ENCODE measurements at regions not wholly inside any gene's neighbourhood (a gene's known extent, or its start where the extent isn't known, plus 50 kb on each side); places are given as distances from the start of the nearest gene placed in this dataset.

DNA sequence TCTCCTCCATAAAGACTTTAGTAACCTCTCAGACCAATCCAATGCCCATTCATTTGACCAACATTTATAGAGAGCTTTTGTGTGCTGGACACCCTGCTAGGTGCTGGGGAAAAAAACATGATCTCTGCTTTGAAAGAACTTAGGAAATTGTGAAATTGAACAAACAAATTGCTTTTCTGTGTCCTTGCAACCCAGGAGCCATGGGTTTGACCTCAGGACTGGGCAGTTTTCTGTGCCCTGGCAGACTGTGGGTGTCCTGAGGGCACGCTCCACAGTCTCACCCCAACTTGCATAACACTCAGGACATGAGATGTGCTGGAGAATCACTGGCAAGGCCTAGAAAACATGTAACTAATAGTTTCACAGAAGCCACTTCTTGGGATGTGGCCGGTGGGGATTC is 429.1 kb upstream of the ZMIZ1 start:
- no peak for DNase-seq
- no peaks in the 10 kb centered on the region for H3K9me3 Mint-ChIP-seq
- H3K27ac Mint-ChIP-seq: no peak overlapping the region
- no peaks in the 10 kb centered on the region for H3K36me3 Mint-ChIP-seq (ENCODE audit: insufficient read depth in 2 of 2)
- H3K27me3 Mint-ChIP-seq (ENCODE audit: low read depth): no peaks in the 10 kb centered on the region
- no peaks in the 10 kb centered on the region for H3K4me1 Mint-ChIP-seq (ENCODE audit: low read depth)
- H3K4me3 Mint-ChIP-seq: no peak overlapping the region
- no peak for ATAC-seq (replicated peaks in 1 of 2)

DNA sequence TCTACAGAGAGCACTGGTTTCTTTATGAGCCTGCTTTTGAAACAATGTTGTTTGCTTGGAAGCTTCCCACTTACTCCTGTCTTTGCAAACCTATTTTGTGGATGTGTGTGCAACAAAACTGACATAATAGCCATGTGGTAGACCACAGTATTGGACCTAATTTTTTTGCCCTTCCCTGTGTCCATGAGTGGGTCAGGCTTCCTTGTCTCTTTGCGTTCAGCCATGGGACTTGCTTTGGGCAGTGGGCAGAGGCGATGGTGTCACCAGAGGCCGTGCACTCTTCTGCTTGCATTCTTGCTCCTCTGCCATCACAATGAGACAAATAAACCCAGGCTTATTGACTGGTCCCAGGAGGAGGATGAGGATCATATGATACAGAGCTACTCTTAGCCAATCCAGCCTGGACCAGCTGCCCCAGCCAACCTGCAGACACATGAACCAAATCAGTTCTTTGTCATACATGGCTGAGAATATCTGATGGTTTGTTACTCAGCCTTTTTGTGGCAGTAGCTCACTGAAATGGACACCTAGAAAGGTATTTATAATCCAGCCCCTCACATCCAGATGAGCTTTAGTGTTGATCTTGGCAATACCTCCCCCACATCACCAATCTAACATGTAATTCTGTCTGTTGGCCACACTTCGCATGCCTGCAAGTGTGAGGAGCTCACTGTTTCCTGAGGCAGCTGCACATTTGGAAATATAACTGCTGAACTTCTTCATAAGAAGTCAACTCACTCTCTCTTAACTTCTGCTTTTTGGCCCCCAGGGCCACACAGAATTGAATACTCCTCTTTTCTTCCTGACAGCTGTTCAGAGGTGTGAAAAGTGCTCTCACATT is 427.8 kb upstream of the ZMIZ1 start:
- no peak overlapping the region for H3K27ac Mint-ChIP-seq
- no peaks in the 10 kb centered on the region for H3K4me1 Mint-ChIP-seq (ENCODE audit: low read depth)
- H3K4me3 Mint-ChIP-seq: no peak overlapping the region
- no peaks in the 10 kb centered on the region for H3K9me3 Mint-ChIP-seq
- DNase-seq (no peak), ATAC-seq (replicated peaks in 1 of 2) (no peak)
- H3K27me3 Mint-ChIP-seq (ENCODE audit: low read depth): no peaks in the 10 kb centered on the region
- H3K36me3 Mint-ChIP-seq (ENCODE audit: insufficient read depth in 2 of 2): no peaks in the 10 kb centered on the region

DNA sequence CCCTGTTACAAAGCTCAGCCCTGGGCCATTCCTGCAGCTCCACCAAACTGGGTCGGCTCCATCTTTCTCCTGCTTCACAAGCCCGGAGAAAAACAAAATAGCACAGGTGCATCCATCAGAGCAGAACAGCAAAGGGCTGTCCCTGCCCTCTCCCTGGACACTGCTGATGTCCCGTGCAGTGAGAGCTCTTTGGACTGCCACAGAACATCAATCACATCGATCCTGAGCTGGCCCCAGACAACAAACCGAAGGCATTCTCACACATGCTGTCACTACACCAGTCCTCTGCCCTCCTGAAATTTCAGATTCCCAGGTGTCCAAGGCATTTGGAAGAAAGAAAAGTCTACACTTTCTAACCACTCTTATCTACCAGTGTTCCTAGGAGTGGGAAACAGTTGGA is 427.1 kb upstream of the ZMIZ1 start:
- Mint-ChIP-seq H3K4me3 (no peak overlapping the region), H3K27ac (no peak overlapping the region), H3K4me1 (ENCODE audit: low read depth) (no peaks in the 10 kb centered on the region), H3K27me3 (ENCODE audit: low read depth) (peaks cover 4% of the 10 kb centered on the region), H3K36me3 (ENCODE audit: insufficient read depth in 2 of 2) (no peaks in the 10 kb centered on the region), H3K9me3 (no peaks in the 10 kb centered on the region)
- ATAC-seq (replicated peaks in 1 of 2) (no peak), DNase-seq (no peak)

DNA sequence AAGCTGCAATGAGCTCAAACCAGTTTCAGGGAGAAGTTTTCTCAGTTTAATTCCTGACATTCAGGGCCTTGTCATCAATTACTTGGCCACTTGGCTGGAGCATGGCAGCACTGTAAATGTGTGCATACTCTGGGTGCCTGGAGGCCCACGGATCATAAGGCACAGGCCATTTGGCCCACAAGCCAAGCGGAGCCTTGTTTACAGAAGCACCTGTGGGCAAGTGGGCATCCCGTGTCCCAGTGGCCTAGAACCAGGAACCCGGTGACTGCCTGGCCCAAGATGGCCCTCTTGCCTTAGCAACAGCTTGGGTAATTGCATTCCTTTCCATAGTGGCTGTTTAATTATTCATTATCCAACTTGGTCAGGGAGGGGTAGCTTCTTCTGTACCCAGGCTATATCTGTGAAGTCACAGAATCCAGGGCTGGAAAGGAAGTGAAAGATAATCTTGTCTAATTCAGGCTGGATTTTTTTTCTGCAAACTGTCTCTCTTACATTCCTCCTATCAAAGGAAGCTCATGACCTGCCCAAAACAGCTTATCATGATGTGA is 426.4 kb upstream of the ZMIZ1 start:
- no peak for ATAC-seq (replicated peaks in 1 of 2)
- H3K27ac Mint-ChIP-seq: no peak overlapping the region
- no peaks in the 10 kb centered on the region for H3K9me3 Mint-ChIP-seq

DNA sequence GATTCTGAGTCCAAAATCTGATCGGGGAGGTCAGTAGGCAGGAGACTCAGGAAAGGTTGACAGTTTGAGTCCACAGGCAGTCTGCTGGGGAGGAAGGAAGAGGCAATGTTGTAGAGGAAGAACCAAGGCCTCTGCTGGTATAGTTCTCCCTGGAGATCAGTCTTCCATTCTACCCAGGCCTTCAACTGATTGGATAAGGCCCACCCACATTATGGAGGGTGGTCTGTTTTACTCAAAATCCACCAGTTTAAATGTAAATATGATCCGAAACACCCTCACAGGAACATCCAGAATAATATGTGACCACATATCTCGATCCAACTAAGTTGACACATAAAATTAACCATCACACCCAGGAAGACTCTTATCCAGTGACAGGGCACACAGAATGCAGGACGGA is 425.3 kb upstream of the ZMIZ1 start:
- Mint-ChIP-seq H3K4me1 (ENCODE audit: low read depth) (no peaks in the 10 kb centered on the region), H3K9me3 (no peaks in the 10 kb centered on the region), H3K27me3 (ENCODE audit: low read depth) (peaks cover 18% of the 10 kb centered on the region), H3K27ac (no peak overlapping the region), H3K4me3 (no peak overlapping the region), H3K36me3 (ENCODE audit: insufficient read depth in 2 of 2) (no peaks in the 10 kb centered on the region)
- ATAC-seq (replicated peaks in 1 of 2): no peak
- no peak for DNase-seq

More for the DNA sequence above, 426.4 kb upstream of the ZMIZ1 start:
- Mint-ChIP-seq H3K4me1 (ENCODE audit: low read depth) (no peaks in the 10 kb centered on the region), H3K36me3 (ENCODE audit: insufficient read depth in 2 of 2) (no peaks in the 10 kb centered on the region), H3K27me3 (ENCODE audit: low read depth) (peaks cover 9% of the 10 kb centered on the region), H3K4me3 (no peak overlapping the region)
- DNase-seq: no peak

DNA sequence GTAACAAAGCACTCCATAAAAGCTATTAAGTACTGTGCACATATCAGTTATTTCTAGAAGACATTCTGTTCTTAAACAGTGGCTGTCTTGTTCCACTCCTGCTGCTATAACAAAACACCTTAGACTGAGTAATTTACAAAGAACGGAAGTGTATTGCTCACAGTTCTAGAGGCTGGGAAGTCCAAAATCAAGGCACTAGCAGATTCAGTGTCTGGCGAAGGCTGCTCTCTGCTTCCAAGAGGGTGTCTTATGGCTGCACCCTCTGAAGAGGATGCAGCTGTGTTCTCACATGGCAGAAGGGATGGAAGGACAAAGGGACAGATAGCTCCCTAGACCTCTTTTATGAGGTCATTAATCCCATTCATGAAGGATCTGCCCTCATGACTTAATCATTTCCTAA is 424.2 kb upstream of the ZMIZ1 start:
- Mint-ChIP-seq H3K27me3 (ENCODE audit: low read depth) (peaks cover 23% of the 10 kb centered on the region), H3K4me1 (ENCODE audit: low read depth) (no peaks in the 10 kb centered on the region), H3K9me3 (no peaks in the 10 kb centered on the region), H3K27ac (no peak overlapping the region), H3K36me3 (ENCODE audit: insufficient read depth in 2 of 2) (no peaks in the 10 kb centered on the region), H3K4me3 (no peak overlapping the region)
- DNase-seq (no peak), ATAC-seq (replicated peaks in 1 of 2) (no peak)

DNA sequence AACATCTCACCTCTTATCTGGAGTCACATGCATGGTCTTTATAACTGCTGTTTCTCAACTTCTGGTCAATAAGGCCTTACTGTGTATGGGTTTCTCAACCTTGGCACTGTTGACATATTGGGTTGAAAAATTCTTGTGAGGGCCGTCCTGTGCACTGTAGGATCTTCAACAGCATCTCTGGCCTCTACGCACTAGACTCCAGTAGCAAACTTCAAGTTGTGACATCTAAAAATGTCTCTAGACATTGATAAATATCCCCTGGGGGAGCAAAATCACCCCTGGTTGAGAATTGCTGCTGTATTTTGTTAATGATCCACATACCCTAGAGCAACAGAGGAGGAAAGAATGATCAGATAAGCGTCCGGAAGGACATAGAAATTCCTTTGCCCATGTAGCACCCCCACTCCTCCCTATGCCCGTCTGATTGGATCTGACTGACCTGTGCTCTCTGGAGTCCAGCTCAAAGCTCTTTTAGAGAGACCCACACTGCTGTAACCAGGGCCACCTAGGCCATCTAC is 423.5 kb upstream of the ZMIZ1 start:
- Mint-ChIP-seq H3K4me1 (ENCODE audit: low read depth) (no peaks in the 10 kb centered on the region), H3K4me3 (no peak overlapping the region), H3K36me3 (ENCODE audit: insufficient read depth in 2 of 2) (no peaks in the 10 kb centered on the region), H3K27ac (no peak overlapping the region), H3K9me3 (no peaks in the 10 kb centered on the region), H3K27me3 (ENCODE audit: low read depth) (peaks cover 26% of the 10 kb centered on the region)
- ATAC-seq (replicated peaks in 1 of 2) (no peak), DNase-seq (no peak)

DNA sequence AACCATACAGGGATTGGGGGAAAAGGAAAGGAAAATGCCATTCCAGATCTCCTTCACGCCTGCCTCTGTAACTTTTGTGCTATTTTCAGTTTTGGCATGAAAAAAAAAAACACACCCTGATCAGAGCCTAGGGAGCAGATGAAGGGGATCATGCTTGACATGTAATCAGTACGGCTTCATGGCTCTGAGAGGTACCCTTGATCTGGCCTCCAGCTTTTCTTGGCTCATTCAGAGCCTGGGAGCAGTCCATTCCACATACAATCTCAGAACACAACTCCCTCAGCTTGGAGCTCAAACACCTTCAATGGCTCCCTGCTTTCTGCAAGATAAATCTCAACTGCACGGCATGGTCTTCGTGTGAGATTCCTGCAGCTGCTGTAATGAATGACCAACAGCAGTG is 422.8 kb upstream of the ZMIZ1 start:
- Mint-ChIP-seq H3K27me3 (ENCODE audit: low read depth) (peaks cover 30% of the 10 kb centered on the region), H3K27ac (no peak overlapping the region), H3K36me3 (ENCODE audit: insufficient read depth in 2 of 2) (no peaks in the 10 kb centered on the region), H3K4me1 (ENCODE audit: low read depth) (no peaks in the 10 kb centered on the region), H3K4me3 (no peak overlapping the region), H3K9me3 (no peaks in the 10 kb centered on the region)
- DNase-seq (no peak), ATAC-seq (replicated peaks in 1 of 2) (no peak)

DNA sequence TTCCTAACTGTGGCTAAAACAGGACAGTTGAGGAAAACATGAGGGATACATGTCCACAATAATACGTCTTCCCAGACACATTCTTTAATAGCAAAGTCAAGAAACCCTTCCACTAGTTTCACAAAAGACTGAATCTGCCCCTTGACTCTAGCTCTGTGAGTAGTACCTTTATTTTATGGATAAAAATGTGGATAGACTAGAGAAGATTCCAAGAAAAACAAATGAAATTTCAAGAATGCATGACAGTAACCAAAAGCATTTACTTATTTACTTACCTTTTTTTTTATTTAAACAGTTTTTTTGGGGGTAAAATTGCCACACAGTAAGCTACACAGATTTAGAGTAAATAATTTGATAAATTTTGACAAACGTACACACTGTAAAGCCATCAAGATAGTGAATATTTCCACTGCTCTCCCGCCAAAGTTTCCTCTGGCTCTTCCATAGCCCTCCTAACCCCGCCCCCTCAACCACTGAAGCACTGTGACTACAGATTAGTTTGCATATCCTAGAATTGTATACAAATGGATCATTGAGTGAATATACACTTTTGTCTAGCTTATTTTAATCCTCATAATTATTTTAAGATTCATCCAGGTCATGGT is 420.4 kb upstream of the ZMIZ1 start:
- ATAC-seq (replicated peaks in 1 of 2): no peak
- Mint-ChIP-seq H3K27me3 (ENCODE audit: low read depth) (peaks cover 48% of the 10 kb centered on the region), H3K27ac (no peak overlapping the region), H3K36me3 (ENCODE audit: insufficient read depth in 2 of 2) (no peaks in the 10 kb centered on the region), H3K4me1 (ENCODE audit: low read depth) (no peaks in the 10 kb centered on the region), H3K4me3 (no peak overlapping the region), H3K9me3 (no peaks in the 10 kb centered on the region)
- DNase-seq: no peak

DNA sequence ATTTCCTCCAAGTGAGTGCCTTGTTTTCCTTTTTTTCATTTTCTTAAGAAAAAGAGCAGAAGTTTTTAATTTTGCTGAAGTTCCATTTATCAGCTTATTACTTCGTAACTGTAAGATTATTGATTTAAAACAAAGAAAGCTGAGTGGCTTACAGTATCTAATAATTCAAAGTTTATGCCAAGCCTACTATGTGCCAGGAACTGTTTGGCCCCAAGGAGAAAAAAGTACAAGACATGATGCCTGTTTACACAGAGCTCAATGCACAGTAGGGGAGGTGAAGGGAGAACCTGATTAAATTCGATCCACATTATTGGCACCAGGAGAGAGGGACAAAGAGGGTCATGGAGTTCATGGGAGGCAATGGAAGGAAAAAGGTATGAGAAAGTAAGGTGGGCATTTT is 419.3 kb upstream of the ZMIZ1 start:
- Mint-ChIP-seq H3K4me1 (ENCODE audit: low read depth) (no peaks in the 10 kb centered on the region), H3K27ac (no peak overlapping the region), H3K36me3 (ENCODE audit: insufficient read depth in 2 of 2) (no peaks in the 10 kb centered on the region), H3K4me3 (no peak overlapping the region), H3K9me3 (no peaks in the 10 kb centered on the region), H3K27me3 (ENCODE audit: low read depth) (peaks cover 48% of the 10 kb centered on the region)
- no peak for DNase-seq
- no peak for ATAC-seq (replicated peaks in 1 of 2)

DNA sequence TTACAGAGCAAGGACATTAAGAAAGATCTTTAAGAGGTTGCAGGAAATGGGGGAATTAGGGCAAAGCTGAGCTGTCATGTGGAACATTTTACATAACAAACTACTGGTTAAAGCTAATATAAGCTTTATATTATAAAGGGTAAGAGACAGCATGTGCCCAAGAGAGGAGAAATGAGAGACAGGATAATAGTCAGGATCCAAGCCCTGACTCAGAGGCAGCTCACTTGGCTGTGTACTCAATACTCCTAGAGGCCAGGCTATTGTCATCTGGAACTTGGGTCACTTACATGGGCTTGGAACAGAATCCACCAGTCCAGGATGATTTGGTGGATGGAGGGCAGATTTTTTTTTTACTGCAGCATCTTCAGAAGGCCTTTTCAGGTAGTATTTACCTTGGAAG is 418.6 kb upstream of the ZMIZ1 start:
- Mint-ChIP-seq H3K9me3 (no peaks in the 10 kb centered on the region), H3K36me3 (ENCODE audit: insufficient read depth in 2 of 2) (no peaks in the 10 kb centered on the region), H3K4me1 (ENCODE audit: low read depth) (no peaks in the 10 kb centered on the region), H3K4me3 (no peak overlapping the region), H3K27me3 (ENCODE audit: low read depth) (peaks cover 48% of the 10 kb centered on the region), H3K27ac (no peak overlapping the region)
- DNase-seq (no peak), ATAC-seq (replicated peaks in 1 of 2) (no peak)

DNA sequence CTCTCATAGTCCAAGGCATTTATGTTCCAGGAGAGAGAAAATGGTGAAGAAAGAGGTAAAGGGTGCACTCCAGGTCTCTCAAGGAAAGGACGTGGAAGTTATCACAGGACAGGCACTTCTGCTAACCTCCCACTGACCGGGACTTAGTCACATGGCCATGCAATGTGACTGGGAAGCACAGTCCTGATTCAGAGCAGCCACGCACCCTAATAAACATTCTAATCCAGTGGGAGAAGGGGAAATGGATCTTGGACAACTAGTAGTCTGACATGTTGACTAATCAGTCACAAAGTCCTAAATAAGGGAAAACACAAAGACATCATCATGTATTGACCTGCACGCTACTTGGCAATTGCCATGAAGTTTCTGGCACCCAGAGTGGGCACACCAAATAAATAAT is 417.5 kb upstream of the ZMIZ1 start:
- no peak overlapping the region for H3K4me3 Mint-ChIP-seq
- H3K36me3 Mint-ChIP-seq (ENCODE audit: insufficient read depth in 2 of 2): no peaks in the 10 kb centered on the region
- no peaks in the 10 kb centered on the region for H3K4me1 Mint-ChIP-seq (ENCODE audit: low read depth)
- H3K9me3 Mint-ChIP-seq: no peaks in the 10 kb centered on the region
- DNase-seq: no peak
- H3K27ac Mint-ChIP-seq: no peak overlapping the region
- H3K27me3 Mint-ChIP-seq (ENCODE audit: low read depth): peaks cover 48% of the 10 kb centered on the region
- ATAC-seq (replicated peaks in 1 of 2): no peak

DNA sequence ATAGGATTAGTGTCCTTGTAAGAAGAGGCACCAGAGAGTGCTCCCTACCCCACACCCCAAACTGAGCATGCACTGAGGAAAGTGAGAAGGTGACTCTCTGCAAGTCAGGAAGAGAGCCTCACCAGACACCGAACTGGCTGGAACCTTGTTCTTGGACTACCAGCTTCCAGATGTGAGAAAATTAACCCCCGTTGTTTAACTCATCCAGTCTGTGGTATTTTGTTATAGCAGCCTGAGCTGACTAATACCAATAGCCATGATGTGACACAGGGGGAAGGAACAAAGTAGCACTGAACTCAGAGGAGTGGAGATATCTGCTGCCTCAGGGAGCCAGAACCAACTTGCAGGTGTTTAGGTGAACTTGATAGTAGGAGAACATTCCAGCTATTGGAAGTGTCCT is 415.2 kb upstream of the ZMIZ1 start:
- Mint-ChIP-seq H3K27me3 (ENCODE audit: low read depth) (peaks cover 30% of the 10 kb centered on the region), H3K4me1 (ENCODE audit: low read depth) (no peaks in the 10 kb centered on the region), H3K36me3 (ENCODE audit: insufficient read depth in 2 of 2) (no peaks in the 10 kb centered on the region), H3K4me3 (no peak overlapping the region), H3K9me3 (no peaks in the 10 kb centered on the region), H3K27ac (no peak overlapping the region)
- ATAC-seq (replicated peaks in 1 of 2) (no peak), DNase-seq (no peak)

Data from activated T-cell treated with anti-CD3 and anti-CD28 coated beads, Interleukin-2, amount 50 U/mL, for 72 hours (primary cell).